ENCODE measurements at regions not wholly inside any gene's neighbourhood (a gene's known extent, or its start where the extent isn't known, plus 50 kb on each side); places are given as distances from the start of the nearest gene placed in this dataset.

DNA sequence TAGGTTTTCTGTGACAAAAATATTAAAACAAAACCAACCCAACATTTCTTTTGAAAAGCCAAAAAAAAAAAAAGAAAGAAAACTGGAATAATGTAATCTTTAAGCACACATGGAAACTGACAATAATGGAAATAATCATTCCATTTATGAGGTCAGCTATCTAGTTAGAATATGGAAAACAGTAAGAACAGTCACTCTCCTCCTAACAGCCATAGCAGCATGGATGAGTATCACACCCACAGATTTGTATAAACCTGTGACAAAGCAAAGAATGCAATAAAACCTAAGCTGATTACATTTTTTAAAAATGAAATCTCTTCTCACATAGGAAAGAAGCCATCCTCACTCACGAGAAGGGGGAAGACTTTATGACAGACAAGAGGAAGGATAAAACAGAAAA is 437.8 kb downstream of the NYAP2 start:
- no peak for TF ChIP-seq CTCF (IDR thresholded peaks at IDR 0.05; ENCODE audit: low read depth, low read length)
- Histone ChIP-seq H3K27ac (no peak overlapping the region), H3K4me1 (ENCODE audit: low read depth) (no peaks in the 10 kb centered on the region), H3K27me3 (no peaks in the 10 kb centered on the region), H3K4me3 (no peak overlapping the region), H3K36me3 (no peaks in the 10 kb centered on the region), H3K9me3 (ENCODE audit: low read depth) (no peaks in the 10 kb centered on the region)
- no peak for DNase-seq (ENCODE audit: low read depth in 1 of 2, low spot score in 1 of 2)

DNA sequence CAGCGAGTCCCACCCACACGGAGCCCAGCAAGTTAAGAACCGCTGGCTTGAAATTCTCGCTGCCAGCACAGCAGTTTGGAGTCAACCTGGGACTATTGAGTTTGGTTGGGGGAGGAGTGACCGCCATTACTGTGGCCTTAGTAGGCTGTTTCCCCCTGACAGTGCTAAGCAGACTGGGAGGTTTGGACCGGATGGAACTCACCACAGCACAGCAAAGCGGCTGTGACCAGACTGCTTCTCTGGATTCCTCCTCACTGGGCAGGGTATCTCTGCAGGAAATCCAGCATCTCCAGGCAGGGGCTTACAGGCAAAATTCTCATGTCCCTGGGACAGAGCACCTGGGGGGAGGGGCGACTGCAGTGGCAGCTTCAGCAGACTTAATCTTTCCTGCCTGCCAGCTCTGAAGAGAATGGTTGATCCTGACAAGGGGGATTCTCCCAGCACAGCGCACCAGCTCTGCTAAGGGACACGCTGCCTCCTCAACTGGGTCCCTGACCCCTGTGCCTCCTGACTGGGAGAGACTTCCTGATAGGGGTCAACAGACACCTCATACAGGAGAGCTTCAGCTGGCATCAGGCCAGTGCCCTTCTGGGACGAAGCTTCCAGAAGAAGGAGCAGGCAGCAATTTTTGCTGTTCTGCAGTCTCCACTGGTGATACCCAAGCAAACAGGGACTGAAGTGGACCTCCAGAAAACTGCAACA is 425.4 kb downstream of the NYAP2 start:
- no peak overlapping the region for H3K4me3 ChIP-seq
- no peaks in the 10 kb centered on the region for H3K9me3 ChIP-seq (ENCODE audit: low read depth)
- H3K36me3 ChIP-seq, result no peaks in the 10 kb centered on the region
- H3K27me3 ChIP-seq, result no peaks in the 10 kb centered on the region
- DNase-seq (ENCODE audit: low read depth in 1 of 2, low spot score in 1 of 2), result no peak
- no peaks in the 10 kb centered on the region for H3K4me1 ChIP-seq (ENCODE audit: low read depth)
- H3K27ac ChIP-seq, result no peak overlapping the region
- TF ChIP-seq CTCF (IDR thresholded peaks at IDR 0.05; ENCODE audit: low read depth, low read length), result no peak

GRCh38 chr2:225821351-225821750 is 421.8 kb downstream of the NYAP2 start:
- no peak overlapping the region for H3K4me3 ChIP-seq
- no peaks in the 10 kb centered on the region for H3K27me3 ChIP-seq
- H3K9me3 ChIP-seq (ENCODE audit: low read depth), result no peaks in the 10 kb centered on the region
- DNase-seq (ENCODE audit: low read depth in 1 of 2, low spot score in 1 of 2), result no peak
- TF ChIP-seq CTCF (IDR thresholded peaks at IDR 0.05; ENCODE audit: low read depth, low read length), result no peak
- no peaks in the 10 kb centered on the region for H3K36me3 ChIP-seq
- no peak overlapping the region for H3K27ac ChIP-seq
- H3K4me1 ChIP-seq (ENCODE audit: low read depth), result no peaks in the 10 kb centered on the region

DNA sequence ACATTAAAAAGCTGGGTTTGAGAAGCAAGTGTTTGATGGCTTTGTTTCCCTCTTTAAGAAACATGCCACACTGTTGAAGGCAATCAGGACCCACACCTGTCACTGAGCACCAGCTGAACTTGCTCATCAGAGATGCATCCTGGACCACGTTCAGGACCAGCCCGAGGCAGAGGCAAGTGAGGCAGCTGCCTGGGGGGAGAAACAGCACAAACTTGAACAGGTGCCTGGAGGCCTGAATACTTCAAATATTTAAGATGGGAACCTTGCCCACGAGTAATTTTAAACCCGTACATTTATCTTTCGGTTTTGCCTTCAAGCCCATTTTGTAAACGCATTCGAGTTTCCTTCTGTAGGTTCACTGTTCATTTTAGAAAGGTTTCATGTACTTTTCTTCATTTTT is 421.3 kb downstream of the NYAP2 start:
- no peak for TF ChIP-seq CTCF (IDR thresholded peaks at IDR 0.05; ENCODE audit: low read depth, low read length)
- no peak overlapping the region for H3K27ac ChIP-seq

GRCh38 chr2:225814554-225814953 is 415.0 kb downstream of the NYAP2 start:
- no peak for DNase-seq (ENCODE audit: low read depth in 1 of 2, low spot score in 1 of 2)
- no peaks in the 10 kb centered on the region for H3K27me3 ChIP-seq
- no peak overlapping the region for H3K4me3 ChIP-seq
- no peaks in the 10 kb centered on the region for H3K36me3 ChIP-seq
- no peaks in the 10 kb centered on the region for H3K4me1 ChIP-seq (ENCODE audit: low read depth)
- H3K9me3 ChIP-seq (ENCODE audit: low read depth), result no peaks in the 10 kb centered on the region
- no peak for TF ChIP-seq CTCF (IDR thresholded peaks at IDR 0.05; ENCODE audit: low read depth, low read length)
- no peak overlapping the region for H3K27ac ChIP-seq

More for the DNA sequence above, 421.3 kb downstream of the NYAP2 start:
- H3K4me3 ChIP-seq, result no peak overlapping the region
- no peak for DNase-seq (ENCODE audit: low read depth in 1 of 2, low spot score in 1 of 2)
- no peaks in the 10 kb centered on the region for H3K4me1 ChIP-seq (ENCODE audit: low read depth)
- no peaks in the 10 kb centered on the region for H3K9me3 ChIP-seq (ENCODE audit: low read depth)
- H3K36me3 ChIP-seq, result no peaks in the 10 kb centered on the region
- H3K27me3 ChIP-seq, result no peaks in the 10 kb centered on the region

All from cardiac muscle cell (in vitro differentiated cells and primary cell).